ENCODE measurements at regions not wholly inside any gene's neighbourhood (a gene's known extent, or its start where the extent isn't known, plus 50 kb on each side); places are given as distances from the start of the nearest gene placed in this dataset.

DNA sequence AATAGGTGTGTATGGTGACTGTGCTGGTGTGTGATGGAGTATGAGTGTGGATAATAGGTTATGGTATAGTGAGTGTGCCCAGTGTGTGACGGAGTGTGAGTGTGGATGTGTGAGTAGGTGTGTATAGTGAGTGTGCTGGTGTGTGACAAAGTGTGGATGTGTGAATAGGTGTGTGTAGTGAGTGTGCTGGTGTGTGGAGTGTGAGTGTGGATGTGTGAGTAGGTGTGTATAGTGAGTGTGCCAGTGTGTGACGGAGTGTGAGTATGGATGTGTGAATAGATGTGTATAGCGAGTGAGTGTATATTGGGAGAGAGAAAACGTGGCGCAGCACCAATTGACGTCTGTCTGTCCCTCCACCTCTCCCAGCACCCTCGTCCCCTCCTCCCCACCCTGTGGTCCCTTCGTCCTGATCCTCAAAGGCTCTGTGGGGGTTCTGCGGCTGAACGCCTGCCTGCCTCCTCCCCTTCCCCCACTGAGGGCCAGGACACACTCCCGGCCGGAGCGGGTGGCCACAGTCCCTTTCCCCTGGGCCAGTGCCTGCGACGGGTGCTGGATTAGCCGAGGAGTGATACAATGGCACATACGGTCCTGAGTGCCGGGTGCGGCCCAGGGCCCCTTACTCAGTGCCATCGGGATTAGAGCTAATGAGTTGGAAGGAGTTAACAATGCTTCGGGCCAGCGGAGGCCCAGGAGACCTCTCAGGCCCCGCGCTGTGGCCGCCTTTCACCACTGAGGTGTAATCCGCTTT lies 160.0 kb downstream of the MRM1 start:
- DNase-seq: no peak

DNA sequence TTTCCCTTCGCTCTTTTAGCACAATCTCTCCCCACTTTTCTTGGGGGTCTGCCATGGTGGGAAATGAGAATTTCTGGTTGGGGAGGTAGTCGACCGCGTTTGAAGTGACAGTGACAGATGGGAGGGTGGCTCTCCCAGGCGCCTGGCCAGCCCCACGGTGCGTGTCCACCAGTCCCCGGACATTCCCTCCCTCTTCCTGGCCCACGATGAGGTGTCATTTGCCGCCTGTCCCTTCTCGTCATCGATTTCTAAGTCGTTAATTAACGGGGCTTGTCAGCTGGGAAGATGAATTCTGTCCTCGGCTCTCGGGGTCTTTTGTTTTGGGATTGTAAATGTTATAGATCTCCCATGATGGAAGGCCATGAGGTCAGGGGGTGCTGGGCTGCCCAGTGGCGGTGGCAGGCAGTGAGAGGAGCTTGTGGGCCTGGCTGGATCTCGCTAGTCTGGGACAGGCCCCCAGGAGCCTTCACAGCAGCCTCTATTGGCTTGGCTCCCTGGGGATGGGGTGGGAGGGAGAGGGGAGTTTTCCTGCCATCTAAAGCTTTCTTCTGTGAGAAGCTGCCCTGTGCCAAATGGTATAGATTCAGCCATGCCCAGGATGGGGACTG lies 164.2 kb downstream of the MRM1 start:
- DNase-seq: no peak

DNA sequence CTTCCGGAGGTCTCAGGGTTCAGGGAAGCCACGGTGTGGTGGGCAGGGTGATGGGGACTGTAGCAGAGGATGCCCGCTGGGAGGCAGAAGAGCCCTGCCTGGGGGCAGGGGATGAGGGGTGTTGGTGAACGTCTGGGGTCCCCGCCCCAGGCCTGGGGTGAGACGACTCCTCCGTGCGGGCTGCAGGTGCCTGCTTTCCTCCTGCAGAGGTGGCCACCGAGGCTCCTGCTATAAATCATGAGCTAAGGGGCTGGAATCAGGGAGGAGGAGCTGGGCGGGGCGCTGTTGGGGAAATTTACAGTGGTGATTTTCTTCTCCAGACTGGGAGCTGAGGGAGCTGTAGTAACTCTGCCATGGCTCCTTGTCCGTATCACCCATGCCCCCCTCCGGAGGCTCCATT lies 167.0 kb downstream of the MRM1 start:
- no peak for DNase-seq

DNA sequence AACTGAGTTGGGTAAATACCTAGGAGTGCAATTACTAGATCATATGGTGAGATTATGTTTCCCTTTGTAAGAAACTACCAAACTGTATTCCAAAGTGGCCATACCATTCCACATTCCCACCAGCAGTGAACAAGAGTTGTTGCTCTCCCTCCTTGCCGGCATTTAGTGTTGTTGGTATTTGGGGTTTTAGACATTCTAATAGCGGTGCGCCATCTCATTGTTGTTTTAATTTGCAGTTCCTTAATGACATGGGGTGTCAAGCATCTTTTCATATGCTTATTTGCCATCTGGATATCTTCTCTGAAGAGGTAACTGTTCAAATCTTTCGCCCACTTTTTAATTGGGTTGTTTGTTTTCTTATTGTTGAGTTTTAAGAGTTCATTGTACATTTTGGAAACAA lies 164.2 kb upstream of the LHX1 start:
- DNase-seq: no peak

DNA sequence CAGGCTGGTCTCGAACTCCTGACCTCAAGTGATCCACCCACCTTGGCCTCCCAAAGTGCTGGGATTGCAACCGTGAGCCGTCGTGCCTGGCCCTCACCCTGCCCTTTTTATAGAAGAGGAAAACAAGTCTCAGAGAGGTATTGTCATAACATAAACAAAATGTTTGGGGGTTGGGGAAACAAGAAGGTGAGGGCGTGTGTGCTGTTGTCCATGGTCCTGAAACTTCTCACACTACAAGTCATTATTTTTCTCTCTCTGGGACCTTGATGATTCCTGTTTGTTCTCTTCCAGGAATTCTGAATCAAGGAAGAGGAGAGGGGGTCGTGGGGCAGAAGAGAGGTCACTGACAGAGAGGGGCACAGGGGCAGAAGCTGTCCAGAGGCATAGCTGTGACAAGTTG lies 160.2 kb upstream of the LHX1 start:
- no peak for DNase-seq

DNA sequence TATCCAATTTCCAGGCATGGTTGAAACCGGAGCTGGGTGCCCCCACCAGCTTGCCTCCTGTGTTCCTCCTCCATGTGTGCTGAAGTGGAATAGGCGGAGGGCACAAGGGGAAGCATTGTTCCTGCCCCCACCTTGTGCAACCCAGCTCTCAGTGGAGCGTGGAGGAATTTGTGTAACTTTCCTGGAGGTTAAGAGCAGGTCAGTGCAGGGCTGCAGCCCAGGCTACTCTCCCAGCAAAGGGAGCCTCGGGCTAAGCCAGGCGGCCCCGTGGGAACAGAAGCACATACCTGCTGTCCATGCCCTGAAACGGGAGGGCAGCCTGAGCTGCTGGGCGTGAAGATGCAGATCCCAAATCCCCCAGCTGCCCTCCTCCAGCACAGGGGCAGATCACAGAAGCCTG lies 158.8 kb upstream of the LHX1 start:
- no peak for DNase-seq

DNA sequence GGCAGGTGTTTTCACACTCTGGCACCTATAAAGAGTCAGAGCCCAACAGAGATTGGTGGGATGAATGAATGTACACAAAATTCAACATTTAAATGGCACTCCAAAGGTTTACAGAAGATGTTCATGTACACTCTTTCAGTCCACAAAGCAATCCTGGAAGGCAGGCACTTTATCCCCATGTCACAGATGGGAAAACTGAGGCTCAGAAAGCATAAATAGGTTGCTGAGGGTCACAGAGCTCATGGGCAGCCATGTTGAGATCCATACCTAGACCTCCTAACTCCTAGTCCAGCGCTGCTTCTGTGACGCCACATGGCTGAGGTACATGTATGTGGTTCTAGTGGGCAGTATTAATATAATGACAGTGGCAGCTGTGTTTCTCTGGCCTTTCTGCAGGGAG lies 157.7 kb upstream of the LHX1 start:
- DNase-seq: no peak

DNA sequence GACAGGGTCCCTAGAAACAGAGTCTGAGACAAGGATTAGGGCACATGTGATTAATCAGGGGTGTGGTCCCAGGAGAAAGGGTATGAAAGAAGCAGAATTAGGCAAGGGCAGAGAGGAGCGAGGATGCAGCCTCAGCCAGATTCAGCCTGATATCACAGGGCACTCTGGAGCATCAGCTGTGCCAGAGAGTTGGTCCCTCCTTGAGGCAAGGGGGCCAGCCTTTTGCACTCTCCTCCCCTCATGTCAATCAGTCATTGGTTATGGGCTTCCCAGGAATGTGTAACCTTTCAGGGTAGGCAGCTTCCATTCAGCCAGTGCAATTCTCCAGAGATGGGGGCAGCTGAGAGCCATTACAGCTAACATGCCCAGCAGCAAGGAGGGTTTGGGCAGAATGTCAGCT lies 152.6 kb upstream of the LHX1 start:
- DNase-seq: no peak

DNA sequence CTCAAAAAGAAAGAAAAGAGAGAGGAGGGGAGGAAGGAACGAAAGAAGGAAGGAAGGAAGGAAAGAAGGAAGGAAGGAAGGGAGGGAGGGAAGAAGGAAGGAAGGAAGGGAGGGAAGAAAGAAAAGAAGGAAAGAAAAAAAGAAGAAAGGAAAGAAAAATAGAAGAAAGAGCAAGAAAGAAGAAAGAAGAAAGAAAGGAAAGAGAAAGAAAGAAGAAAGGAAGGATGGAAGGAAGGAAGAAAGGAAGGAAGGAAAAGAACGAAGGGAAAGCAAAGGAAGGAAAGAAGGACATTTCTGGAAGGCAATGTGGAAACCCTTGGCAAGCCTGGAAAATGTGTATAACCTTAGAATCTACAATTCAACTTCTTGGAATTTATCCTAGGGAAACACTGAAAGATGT lies 150.4 kb upstream of the LHX1 start:
- no peak for DNase-seq

DNA sequence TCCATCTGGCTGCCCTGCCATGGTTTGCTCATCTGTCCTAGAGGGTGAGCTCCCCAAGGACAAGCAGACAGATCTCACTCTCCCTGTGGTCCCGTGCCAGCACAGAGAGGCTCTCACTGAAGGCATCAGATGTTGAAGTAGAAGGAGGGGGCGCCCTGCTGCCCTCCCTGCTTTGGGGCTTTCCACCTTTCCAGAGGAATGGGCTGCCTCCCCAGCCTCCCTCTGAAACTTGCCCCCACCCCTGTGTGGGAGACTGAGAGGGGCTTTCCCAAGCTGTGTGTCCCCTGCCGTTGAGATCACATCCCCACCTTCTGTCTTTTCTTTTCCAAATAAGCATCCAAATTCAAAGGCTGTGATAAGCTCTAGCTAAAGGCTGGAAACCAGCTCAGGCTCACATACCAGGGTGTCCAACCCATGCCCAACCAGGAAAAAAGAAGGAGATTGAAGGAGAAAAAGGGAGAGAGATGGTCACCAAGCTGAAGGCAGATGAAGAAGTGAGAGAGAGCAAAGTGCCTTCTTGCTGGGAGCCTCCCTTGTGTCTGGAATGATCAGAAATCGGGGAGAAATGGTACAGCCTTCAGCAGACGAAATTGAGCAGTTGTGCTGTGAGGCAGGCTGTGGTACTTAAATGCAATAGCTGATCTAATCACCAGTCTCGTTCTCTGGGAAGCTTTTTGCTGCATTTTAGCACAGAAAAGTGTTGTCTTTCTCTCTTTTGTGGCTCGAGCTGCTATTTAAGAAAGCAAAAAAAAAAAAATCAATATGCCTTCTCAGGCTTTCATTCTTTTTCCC lies 145.9 kb upstream of the LHX1 start:
- DNase-seq: no peak

DNA sequence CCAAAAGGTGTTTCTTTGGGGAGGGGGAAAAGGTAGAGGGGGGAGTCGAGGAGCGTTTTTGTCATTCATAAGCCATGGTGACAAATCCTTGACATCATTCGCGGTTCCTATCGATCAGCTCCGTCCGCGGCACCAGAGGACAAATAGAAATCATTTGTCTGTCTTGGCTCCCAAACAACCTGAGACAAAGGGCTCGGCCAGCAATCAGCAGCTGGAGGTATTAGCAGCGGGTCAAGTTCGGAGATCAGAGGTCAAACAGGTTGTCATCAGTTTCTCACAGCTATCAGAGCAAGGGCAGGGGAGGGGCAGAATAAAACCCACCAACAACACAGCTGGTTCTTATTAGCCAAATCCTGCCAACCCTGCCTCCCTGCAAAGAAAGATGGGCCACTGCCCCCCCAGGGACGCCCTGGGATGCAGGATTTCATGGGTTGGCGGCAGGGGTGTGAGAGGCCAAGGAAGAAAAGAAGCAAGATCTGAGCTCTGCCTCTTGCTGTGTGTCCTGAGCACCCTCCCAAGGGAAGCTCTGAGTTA lies 145.3 kb upstream of the LHX1 start:
- DNase-seq: no peak

DNA sequence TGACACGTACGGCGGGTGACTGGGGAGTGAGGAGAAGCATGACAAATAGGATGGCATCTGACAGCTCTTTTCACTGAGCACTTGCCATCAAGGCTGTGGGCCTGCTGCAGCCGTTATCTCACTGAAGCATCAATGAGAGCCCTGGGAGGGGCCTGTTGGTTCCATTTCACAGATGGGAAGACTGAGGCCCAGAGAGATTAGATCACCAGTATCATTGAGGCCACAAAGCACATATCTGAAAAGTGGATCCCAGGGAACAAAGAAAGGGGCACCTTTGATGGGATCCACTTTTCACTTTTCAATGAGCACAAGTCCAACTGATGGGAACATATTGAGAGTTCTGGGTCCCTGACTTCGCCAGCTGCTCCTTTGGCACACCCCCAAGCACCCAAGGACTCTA lies 144.4 kb upstream of the LHX1 start:
- no peak for DNase-seq

DNA sequence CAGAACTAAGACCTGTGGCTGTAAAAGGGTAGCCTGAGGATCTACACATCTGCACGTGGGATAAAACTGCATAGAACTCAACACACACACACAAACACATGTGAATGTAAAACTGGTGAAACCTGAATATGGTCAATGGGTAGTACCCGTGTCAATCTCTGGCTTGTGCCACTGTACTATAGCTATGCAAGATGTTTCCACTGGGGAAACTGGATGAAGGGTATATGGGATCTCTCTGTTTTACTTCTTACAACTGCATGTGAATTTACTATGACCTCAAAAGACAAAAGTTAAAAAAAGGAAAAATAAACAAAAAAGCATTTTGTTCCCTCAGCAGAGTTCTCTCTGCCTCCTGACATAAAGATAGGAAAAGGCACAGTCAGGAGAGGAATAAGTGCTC lies 143.3 kb upstream of the LHX1 start:
- no peak for DNase-seq

DNA sequence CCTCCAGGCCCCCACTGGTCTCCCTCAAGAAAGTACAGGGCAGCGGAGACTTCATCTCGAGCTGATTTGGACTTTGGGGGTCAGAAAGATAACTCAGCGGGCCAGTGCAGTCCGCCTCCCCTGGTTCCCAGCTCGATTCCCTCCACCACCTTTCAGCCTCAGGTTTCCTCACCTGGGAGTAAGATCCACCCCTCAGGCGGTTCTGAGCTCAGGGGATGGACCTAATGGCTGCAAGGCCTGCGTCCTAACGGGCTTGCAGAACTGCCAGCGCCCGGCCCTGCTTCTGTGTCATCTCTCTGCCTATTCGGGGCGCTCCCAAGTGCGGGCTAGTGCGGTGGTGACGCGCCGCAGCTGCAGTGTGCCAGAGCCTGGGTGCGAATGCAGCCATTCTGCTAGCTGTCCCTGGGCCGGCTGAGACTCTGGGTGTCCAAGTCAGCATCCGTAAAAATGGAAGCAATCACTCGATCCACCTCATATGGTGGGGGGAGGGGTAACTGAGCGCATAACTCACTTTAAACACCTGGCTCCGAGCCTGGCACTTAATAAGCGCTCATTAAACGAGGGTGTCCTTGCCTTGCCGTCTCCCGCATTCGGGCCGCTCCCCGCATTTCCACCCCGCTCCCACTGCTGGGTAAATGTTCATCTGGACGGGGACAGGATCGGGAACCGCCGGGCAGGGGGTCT lies 129.6 kb upstream of the LHX1 start:
- DNase-seq: no peak

DNA sequence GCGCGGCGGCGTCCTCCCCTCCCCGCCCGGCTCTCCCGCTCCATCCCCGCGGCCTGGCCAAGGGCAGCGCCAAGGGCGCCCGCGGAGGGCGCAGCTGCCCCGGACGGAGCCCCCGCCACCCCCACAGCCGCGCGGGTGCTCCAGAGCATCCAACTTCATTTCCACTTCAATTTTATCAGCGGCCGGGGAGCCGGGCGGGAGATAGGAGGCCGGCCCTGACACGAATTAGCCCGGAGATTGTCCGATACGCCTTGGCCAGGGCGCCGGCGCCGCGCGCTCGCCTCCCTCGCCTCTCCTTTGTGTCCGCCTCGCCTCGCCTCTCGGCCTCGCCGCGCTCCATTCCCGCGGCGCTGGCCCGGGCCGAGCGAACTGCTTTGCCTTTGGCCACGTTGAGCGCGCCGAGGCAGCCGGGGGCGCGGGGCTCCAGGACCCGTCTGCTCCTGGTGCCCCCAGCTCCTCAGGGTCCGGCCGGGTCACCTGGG lies 129.1 kb upstream of the LHX1 start:
- DNase-seq: no peak

DNA sequence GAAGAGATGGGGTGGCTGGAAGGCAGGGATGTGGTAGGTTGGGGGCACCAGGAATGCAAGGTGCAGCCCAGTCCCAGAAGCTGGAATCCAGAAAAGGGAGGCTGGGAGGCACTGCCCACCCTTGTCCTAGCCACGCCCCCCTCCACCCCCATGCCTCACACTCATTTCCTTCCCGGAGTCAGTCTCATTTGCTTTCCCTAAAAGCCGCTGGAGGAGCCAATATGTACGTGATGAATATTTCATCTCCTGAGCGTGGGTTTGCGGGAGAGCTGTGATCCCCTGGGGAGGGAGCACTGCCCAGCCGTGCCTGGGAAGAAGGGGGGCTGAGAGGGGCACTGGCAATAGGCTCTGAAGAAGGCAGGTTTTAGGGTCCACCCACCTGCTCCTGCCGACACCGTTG lies 124.5 kb upstream of the LHX1 start:
- no peak for DNase-seq

DNA sequence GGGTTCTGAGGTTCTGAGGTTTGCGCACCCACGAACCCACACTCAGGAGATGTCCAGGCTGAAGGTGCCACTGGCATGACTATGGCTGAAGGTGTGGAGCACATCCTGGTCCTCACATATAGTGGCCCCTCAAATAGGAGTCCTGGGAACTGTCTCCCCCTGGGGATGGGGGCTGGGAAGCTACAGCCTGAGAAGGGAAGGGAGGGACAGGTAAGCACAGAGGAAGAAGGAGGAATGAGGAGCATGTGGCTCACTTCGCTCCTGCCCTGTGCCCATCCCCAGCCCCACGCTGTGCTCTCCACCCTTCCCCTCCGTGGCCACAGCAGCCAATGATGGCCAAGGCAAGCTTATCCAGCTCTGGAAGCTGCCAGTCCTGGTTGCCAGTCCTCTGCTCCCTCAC lies 123.9 kb upstream of the LHX1 start:
- DNase-seq: no peak

DNA sequence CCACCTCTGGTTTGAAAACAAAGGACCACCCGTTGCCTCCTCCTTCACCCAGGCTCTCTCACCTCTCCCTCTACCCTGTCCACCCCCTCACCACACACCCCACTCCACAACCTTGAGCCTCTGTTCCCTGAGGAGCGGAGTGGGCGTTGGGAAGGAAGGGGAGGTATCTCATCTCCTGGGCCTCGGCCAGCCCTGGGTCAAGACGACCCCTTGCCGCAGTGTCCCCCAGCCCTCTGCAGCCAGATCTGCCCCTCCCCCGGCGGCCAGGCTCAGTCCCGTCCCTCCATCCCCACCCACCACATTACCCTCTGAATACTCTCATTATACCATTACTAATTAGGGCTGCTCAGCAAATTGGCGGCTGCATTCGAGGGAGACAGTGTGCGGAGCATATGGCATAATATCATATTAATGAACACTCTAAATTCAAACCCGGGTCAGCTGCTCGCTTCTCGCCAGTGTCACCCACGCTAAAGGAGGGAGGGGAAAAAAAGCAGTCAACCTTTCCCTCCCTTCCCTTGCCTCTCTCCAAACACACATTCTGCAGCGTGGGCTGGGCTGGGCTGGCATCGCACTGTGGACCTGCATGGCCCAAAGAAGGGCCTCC lies 123.2 kb upstream of the LHX1 start:
- no peak for DNase-seq

DNA sequence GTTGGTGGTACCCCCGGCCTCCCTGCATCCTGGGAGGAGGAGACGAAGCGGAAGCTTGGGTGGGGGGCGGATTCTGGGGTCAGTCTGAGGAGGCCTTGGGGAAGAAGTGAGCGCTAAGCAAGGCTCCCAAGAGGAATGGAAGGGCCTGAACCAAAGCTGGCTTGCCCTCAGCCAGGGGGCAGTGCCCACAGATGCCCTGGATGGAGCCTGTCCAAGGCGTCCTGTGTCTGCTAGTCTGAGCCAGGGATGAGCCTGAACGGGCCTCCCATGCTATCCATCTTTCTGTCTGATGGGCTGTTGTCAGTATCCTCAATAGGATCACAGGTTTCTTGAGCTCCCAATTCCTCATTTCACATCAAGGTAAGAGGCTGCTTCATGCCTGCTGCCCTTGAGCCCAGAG lies 122.3 kb upstream of the LHX1 start:
- no peak for DNase-seq

DNA sequence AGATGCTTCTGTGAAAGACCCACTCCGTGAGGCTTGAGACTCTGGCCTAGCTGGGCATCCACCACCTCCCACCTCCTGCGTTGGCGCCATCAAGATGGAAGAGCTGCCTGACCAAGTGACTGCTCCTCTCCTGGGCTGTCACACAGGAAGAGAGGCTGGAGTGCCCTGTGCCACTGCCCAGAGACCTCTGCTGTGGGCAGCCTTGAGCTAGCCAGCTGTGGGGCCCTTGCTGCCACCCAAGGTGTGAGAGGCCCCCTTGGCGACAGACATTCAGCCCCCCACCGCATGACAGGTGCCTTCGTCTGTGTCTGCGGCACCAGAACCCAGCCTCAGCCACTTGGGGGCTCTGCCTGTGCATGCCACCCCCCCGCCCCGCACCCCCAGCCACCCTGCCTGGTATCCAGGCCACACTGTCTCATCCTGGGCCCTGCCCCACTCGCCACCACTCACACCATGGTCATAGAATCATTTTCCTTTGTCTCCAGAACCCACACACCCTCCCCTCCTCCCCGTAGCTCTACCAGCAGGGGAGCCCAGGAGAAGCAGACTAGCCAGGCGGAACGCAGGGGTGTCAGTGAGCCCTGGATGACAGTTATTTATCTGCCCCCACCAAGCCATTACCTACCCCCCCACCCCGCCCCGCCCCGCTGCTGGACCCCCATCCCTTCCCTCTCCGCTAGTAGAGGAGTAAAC lies 120.9 kb upstream of the LHX1 start:
- DNase-seq: no peak

DNA sequence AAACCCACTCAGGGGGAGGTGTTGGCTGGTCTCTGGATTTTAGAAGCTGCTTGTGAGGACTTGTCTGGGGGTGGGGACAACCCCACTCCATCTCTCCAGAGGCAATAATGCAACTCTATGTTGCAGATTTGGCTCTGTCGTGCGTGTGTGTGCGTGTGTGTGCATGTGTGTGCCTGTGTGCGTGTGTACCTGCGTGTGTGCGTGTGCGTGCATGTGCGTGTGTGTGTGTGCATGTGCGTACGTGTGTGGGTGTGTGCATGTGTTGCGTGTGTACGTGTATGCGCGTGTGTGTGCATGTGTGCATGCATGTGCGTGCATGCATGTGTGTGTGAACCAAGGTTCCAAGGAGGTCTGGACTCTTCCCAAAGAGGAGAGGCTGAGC lies 120.4 kb upstream of the LHX1 start:
- no peak for DNase-seq

DNA sequence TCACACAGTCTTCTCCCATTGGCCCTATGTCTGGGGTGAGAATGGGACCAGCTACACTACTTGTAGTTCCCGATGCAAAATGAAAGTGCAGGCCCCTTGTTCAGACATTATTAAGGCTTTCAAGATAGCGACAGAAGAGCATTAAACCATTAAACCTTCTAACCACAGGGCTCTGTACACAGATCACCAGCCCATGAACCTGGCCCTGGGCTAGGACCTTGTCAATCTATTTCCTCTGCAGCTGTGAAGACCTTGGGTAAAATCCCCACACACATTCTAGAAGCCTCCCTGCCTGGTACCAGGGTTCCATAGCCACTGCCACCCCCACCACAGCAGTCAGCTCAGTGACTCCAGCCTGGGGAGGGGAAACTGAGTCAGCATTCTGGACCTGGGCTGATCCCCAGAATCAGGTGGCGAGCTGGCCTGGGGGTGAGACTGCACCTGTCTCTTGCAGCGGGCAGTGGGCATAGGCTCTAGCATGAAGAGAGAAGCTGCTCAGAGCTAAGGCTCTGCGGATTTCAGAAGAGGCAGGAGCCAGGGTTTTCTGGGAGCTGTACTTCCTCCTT lies 119.7 kb upstream of the LHX1 start:
- DNase-seq: no peak

All from NCI-H1092 (cell line).